ENCODE measurements at regions not wholly inside any gene's neighbourhood (a gene's known extent, or its start where the extent isn't known, plus 50 kb on each side); places are given as distances from the start of the nearest gene placed in this dataset.

DNA sequence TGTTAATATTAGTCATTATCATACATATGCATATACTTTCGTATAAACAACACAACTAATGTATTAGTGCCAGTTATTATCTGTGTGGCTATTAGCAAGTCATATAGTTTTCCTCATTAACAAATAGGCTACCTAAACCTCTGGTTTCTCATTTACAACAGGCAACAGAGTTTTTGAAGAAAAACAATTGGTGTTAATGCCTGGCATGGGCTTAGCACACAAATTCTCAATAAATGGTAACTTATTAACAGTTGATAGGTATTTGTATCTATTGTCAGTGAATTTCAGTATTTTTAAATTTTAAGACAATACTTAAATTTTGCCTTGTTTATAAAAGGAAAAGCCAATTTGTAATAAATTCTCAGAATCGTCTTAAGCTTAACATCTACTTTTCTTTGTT lies 182.5 kb downstream of the PMAIP1 start:
- TF ChIP-seq POLR2A (IDR thresholded peaks at IDR 0.05) = no peak
- no peaks in the 10 kb centered on the region for H3K27me3 ChIP-seq
- no peak for DNase-seq
- WGBS, 2 donors = 80 to 87% methylated on average over 2 of the region's 2 CpGs
- intact Hi-C loops (cut with DNase I; ENCODE audit: low total_unique reads) = no loop called here
- H3K36me3 ChIP-seq (ENCODE audit: low read depth, missing control alignments) = no peaks in the 10 kb centered on the region
- no peak overlapping the region for H3K27ac ChIP-seq
- H3K4me3 ChIP-seq = no peak overlapping the region
- H3K9me3 ChIP-seq = no peaks in the 10 kb centered on the region
- no peaks in the 10 kb centered on the region for H3K4me1 ChIP-seq

DNA sequence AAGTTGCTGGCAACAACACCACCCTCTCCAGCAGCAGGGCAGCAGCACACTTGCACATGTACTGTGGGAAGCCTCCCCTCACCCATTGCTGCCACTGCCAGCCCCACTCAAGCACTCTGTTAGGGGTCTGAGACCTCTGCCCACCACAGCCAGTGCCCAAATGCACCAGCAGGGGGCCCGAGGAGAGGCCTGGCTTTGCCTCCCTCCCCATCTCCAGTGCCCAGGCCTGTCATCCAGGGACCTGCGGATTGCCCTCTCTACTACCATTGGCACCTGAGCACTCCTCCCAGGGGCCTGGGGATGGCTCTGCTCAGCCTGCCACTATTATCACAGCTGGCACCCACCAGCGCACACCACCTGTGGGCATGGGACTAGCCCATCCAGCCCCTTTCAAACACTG lies 175.7 kb downstream of the PMAIP1 start:
- WGBS, 2 donors = 100% methylated on average over 2 to 3 of the region's 3 CpGs
- Histone ChIP-seq H3K4me1 (no peaks in the 10 kb centered on the region), H3K4me3 (no peak overlapping the region), H3K36me3 (ENCODE audit: low read depth, missing control alignments) (no peaks in the 10 kb centered on the region), H3K27ac (no peak overlapping the region), H3K9me3 (no peaks in the 10 kb centered on the region), H3K27me3 (no peaks in the 10 kb centered on the region)
- intact Hi-C loops (cut with DNase I; ENCODE audit: low total_unique reads) = no loop called here
- DNase-seq = no peak
- TF ChIP-seq, protein P1, sequence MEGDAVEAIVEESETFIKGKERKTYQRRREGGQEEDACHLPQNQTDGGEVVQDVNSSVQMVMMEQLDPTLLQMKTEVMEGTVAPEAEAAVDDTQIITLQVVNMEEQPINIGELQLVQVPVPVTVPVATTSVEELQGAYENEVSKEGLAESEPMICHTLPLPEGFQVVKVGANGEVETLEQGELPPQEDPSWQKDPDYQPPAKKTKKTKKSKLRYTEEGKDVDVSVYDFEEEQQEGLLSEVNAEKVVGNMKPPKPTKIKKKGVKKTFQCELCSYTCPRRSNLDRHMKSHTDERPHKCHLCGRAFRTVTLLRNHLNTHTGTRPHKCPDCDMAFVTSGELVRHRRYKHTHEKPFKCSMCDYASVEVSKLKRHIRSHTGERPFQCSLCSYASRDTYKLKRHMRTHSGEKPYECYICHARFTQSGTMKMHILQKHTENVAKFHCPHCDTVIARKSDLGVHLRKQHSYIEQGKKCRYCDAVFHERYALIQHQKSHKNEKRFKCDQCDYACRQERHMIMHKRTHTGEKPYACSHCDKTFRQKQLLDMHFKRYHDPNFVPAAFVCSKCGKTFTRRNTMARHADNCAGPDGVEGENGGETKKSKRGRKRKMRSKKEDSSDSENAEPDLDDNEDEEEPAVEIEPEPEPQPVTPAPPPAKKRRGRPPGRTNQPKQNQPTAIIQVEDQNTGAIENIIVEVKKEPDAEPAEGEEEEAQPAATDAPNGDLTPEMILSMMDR (IDR thresholded peaks at IDR 0.05) = no peak
- no peak for TF ChIP-seq POLR2A (IDR thresholded peaks at IDR 0.05)

DNA sequence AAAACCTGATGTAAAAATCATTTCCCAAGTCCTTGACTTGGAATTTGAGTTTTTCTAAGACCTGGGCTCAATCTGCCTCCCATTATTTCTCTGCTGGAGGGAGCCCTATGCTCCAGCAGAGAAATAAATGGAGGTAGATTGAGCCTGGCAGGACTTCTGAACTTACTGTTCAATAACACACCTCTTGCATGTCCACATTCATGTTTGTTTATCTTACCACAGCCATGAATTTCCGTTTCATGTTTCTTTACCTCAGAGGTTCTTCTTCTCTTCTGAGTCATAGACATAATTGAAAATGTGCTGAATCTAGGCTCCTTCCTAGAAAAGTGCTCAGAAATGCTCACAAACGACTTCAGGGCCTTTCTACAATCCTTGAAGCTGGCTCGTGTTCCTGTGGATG lies 170.8 kb downstream of the PMAIP1 start:
- DNase-seq = no peak
- TF ChIP-seq, protein P1 (IDR thresholded peaks at IDR 0.05) = no peak
- no peak for TF ChIP-seq POLR2A (IDR thresholded peaks at IDR 0.05)
- intact Hi-C loops (cut with DNase I; ENCODE audit: low total_unique reads) = no loop called here
- Histone ChIP-seq H3K9me3 (no peaks in the 10 kb centered on the region), H3K4me1 (no peaks in the 10 kb centered on the region), H3K4me3 (no peak overlapping the region), H3K27me3 (no peaks in the 10 kb centered on the region), H3K27ac (no peak overlapping the region), H3K36me3 (ENCODE audit: low read depth, missing control alignments) (no peaks in the 10 kb centered on the region)
- 55 to 79% methylated on average over 3 of the region's 3 CpGs for WGBS, 2 donors

DNA sequence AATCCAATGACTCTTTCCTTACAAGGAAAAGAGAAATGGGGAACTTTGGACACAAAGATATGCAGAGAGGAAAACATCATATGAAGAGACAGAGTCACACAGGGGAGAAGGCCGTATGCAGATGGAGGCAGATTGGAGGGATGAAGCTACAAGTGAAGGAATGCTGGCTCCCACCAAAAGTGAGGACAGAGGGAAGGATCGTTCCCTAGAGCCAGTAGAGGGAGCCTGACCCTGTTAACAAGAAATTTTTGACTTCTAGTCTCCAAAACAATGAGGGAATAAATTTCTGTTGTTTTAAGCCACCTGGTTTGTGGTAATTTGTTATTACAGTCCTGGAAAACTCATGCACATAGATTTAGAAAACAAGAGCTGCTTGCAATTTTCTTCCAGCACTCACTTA lies 169.3 kb downstream of the PMAIP1 start:
- no peaks in the 10 kb centered on the region for H3K9me3 ChIP-seq
- TF ChIP-seq POLR2A (IDR thresholded peaks at IDR 0.05) = no peak
- TF ChIP-seq, protein P1 (IDR thresholded peaks at IDR 0.05) = no peak
- WGBS, 2 donors = 69 to 88% methylated on average over 2 of the region's 2 CpGs
- H3K27me3 ChIP-seq = no peaks in the 10 kb centered on the region
- intact Hi-C loops (cut with DNase I; ENCODE audit: low total_unique reads) = no loop called here
- no peak for DNase-seq
- H3K4me3 ChIP-seq = no peak overlapping the region
- no peaks in the 10 kb centered on the region for H3K4me1 ChIP-seq
- H3K36me3 ChIP-seq (ENCODE audit: low read depth, missing control alignments) = no peaks in the 10 kb centered on the region
- H3K27ac ChIP-seq = no peak overlapping the region

DNA sequence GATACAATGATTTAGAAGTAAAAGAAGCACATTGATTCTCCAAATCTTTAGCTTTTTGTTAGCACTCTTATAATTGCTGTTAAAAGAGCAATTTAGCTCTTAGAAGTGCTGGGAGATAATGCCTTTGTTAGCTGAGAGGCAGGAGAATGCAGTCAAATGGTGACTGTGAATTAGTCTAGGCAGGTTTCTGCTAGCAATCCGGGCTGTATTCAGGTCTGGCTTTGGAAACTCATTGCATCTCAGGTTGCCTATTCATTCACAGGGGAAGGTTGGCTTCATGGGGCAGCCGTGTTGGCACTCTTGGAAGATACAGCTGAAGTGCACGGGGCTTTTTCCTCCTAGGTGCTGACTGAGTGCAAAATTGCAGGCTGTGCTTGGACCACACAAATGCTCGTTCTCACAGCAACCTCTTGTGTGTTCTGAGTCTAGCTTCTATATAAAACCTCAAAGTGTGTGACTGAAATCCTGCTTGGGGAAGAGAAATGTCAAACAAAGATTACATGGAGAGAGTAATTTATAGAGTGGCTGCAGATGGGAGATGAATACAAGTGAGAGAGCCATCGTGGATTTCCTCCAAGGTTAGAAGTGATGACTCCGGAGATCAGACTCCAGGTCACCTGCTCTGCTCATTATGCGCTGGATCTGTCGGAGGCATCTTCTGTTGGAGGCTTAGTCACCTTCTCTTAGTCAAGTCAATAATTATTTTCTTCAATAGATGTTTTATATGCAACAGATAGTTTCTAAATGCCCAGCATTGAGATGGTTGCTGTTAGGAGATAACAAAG lies 167.8 kb downstream of the PMAIP1 start:
- intact Hi-C loops (cut with DNase I; ENCODE audit: low total_unique reads) = no loop called here
- no peak for DNase-seq

More for the DNA sequence above, 167.8 kb downstream of the PMAIP1 start:
- H3K4me1 ChIP-seq = no peaks in the 10 kb centered on the region
- H3K27me3 ChIP-seq = no peaks in the 10 kb centered on the region
- H3K27ac ChIP-seq = no peak overlapping the region
- no peaks in the 10 kb centered on the region for H3K9me3 ChIP-seq
- TF ChIP-seq, protein P1 (IDR thresholded peaks at IDR 0.05) = no peak
- TF ChIP-seq POLR2A (IDR thresholded peaks at IDR 0.05) = no peak
- WGBS, 2 donors = 64 to 71% methylated on average over 8 of the region's 8 CpGs
- no peaks in the 10 kb centered on the region for H3K36me3 ChIP-seq (ENCODE audit: low read depth, missing control alignments)
- no peak overlapping the region for H3K4me3 ChIP-seq

All from testis (tissue), 2 donors.